Brain microvascular endothelial cell (primary cell): ENCODE measurements at regions not wholly inside any gene's neighbourhood (a gene's known extent, or its start where the extent isn't known, plus 50 kb on each side); places are given as distances from the start of the nearest gene placed in this dataset.

ENCODE experiments used
- DNase-seq: peaks from one replicate; pipeline ENCODE4 v3.0.0-alpha.2; 2020
- H3K27ac ChIP-seq: fragments of 250-450 bp; sonication (Bioruptor Pico); 2 replicates; pipeline ENCODE4 v1.5.1; 2020; ENCODE audit warnings: mild to moderate bottlenecking, moderate library complexity
- H3K27me3 ChIP-seq: fragments of 250-450 bp; sonication (Bioruptor Pico); replicated peaks from 2 replicates; pipeline ENCODE4 v1.5.1; 2020; ENCODE audit warnings: mild to moderate bottlenecking
- H3K36me3 ChIP-seq: fragments of 250-450 bp; sonication (Bioruptor Pico); replicated peaks from 2 replicates; pipeline ENCODE4 v1.5.1; 2020; ENCODE audit warnings: mild to moderate bottlenecking
- H3K4me3 ChIP-seq: 2 replicates; pipeline ENCODE4 v1.5.1; 2011; ENCODE audit warnings: low read depth, mild to moderate bottlenecking, control low read depth, low read length, moderate library complexity
- CTCF ChIP-seq: IDR thresholded peaks from 2 replicates; pipeline ENCODE4 v1.5.1; 2011; ENCODE audit warnings: low read depth, mild to moderate bottlenecking, moderate library complexity, low read length, control low read depth, inconsistent platforms; ENCODE audit errors: missing control alignments
- in situ Hi-C: cut with HindIII; loops from 2 replicates; pipeline ENCODE4 v1.10.0; 2017; ENCODE audit warnings: low sequenced_read_pairs, low pct_ligation_motif_present

- H3K4me3 ChIP-seq = no peak overlapping the region
- H3K27me3 ChIP-seq = no peaks in the 10 kb centered on the region
- no peak for TF ChIP-seq CTCF
- no peaks in the 10 kb centered on the region for H3K36me3 ChIP-seq
- in situ Hi-C loops = no loop called here
- no peak for DNase-seq
- no peak overlapping the region for H3K27ac ChIP-seq
Observed at GRCh38 chrX:113950081-113950678, 633.7 kb upstream of the HTR2C start.

- no peak for TF ChIP-seq CTCF
- Histone ChIP-seq H3K36me3 (no peaks in the 10 kb centered on the region), H3K27ac (no peak overlapping the region), H3K27me3 (no peaks in the 10 kb centered on the region), H3K4me3 (no peak overlapping the region)
- no peak for DNase-seq
- in situ Hi-C loops = no loop called here
Observed at GRCh38 chrX:113947548-113947947, 636.3 kb upstream of the HTR2C start.

GRCh38 chrX:113935518-113935917 lies 648.4 kb upstream of the HTR2C start:
- in situ Hi-C loops = no loop called here
- TF ChIP-seq CTCF = no peak
- H3K36me3 ChIP-seq = no peaks in the 10 kb centered on the region
- no peak overlapping the region for H3K27ac ChIP-seq
- DNase-seq = no peak
- no peaks in the 10 kb centered on the region for H3K27me3 ChIP-seq
- no peak overlapping the region for H3K4me3 ChIP-seq

GRCh38 chrX:113933931-113934330 lies 650.0 kb upstream of the HTR2C start:
- no peaks in the 10 kb centered on the region for H3K36me3 ChIP-seq
- H3K27ac ChIP-seq = no peak overlapping the region
- DNase-seq = no peak
- no peak overlapping the region for H3K4me3 ChIP-seq
- in situ Hi-C loops = no loop called here
- no peak for TF ChIP-seq CTCF
- H3K27me3 ChIP-seq = no peaks in the 10 kb centered on the region

GRCh38 chrX:113929004-113929403 lies 654.9 kb upstream of the HTR2C start:
- Histone ChIP-seq H3K27ac (no peak overlapping the region), H3K36me3 (no peaks in the 10 kb centered on the region), H3K4me3 (no peak overlapping the region), H3K27me3 (no peaks in the 10 kb centered on the region)
- in situ Hi-C loops = no loop called here
- peak; percentile 55 for TF ChIP-seq CTCF
- peak; percentile 19 for DNase-seq

GRCh38 chrX:113920661-113921060 lies 663.2 kb upstream of the HTR2C start:
- in situ Hi-C loops = no loop called here
- no peak for DNase-seq
- no peak for TF ChIP-seq CTCF
- Histone ChIP-seq H3K27me3 (no peaks in the 10 kb centered on the region), H3K4me3 (no peak overlapping the region), H3K36me3 (no peaks in the 10 kb centered on the region), H3K27ac (no peak overlapping the region)
